ENCODE measurements at regions not wholly inside any gene's neighbourhood (a gene's known extent, or its start where the extent isn't known, plus 50 kb on each side); places are given as distances from the start of the nearest gene placed in this dataset.

DNA sequence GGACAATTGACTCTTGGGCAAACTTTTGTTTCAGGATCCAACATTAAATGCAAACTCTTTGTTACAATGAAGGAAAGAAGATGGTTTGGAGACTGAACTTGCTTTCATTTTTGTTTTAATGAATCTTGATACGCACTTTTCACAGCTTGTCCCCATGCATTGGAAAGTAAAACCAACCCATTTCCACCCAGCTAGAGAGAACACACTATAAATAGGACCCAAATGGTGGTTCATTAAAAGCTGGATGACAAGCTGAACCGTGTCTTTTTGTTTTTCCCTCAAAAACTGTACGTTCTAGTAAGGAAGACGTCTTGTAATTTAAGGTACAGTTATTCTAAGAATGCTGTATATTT, 95.3 kb upstream of the EGFL6 start:
- peak overlapping the region; percentile 31; the same call in 1 of the 2 replicates for H3K4me2 ChIP-seq (ENCODE audit: low read length)
- no peaks in the 10 kb centered on the region for H3K36me3 ChIP-seq (ENCODE audit: control insufficient read depth, low read length)
- no peak for TF ChIP-seq EZH2phosphoT487 (IDR thresholded peaks at IDR 0.05; ENCODE audit: borderline replicate concordance, low read length)
- TF ChIP-seq, protein P1, sequence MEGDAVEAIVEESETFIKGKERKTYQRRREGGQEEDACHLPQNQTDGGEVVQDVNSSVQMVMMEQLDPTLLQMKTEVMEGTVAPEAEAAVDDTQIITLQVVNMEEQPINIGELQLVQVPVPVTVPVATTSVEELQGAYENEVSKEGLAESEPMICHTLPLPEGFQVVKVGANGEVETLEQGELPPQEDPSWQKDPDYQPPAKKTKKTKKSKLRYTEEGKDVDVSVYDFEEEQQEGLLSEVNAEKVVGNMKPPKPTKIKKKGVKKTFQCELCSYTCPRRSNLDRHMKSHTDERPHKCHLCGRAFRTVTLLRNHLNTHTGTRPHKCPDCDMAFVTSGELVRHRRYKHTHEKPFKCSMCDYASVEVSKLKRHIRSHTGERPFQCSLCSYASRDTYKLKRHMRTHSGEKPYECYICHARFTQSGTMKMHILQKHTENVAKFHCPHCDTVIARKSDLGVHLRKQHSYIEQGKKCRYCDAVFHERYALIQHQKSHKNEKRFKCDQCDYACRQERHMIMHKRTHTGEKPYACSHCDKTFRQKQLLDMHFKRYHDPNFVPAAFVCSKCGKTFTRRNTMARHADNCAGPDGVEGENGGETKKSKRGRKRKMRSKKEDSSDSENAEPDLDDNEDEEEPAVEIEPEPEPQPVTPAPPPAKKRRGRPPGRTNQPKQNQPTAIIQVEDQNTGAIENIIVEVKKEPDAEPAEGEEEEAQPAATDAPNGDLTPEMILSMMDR (IDR thresholded peaks at IDR 0.05; ENCODE audit: low read depth, low read length, poor library complexity, severe bottlenecking): no peak
- H3K9me3 ChIP-seq (ENCODE audit: control insufficient read depth, insufficient read depth, low read length): no peaks in the 10 kb centered on the region
- H3K9me2 ChIP-seq (replicated peaks; ENCODE audit: control insufficient read depth, low read length): no peaks in the 10 kb centered on the region
- no peaks in the 10 kb centered on the region for H4K20me1 ChIP-seq (ENCODE audit: control insufficient read depth, insufficient read depth, low read depth, low read length)
- no peaks in the 10 kb centered on the region for H3K27me3 ChIP-seq (ENCODE audit: control insufficient read depth, low read length)
- no peak overlapping the region for H3K4me3 ChIP-seq (ENCODE audit: low read length)
- no peak overlapping the region for H3K27ac ChIP-seq (ENCODE audit: low read depth, low read length)
- no peaks in the 10 kb centered on the region for H3F3A ChIP-seq (ENCODE audit: control insufficient read depth, insufficient read depth)
- H3K79me2 ChIP-seq (ENCODE audit: control insufficient read depth, low read length): no peaks in the 10 kb centered on the region
- peaks cover 28% of the 10 kb centered on the region for H3K4me1 ChIP-seq (ENCODE audit: control insufficient read depth, low read length)

DNA sequence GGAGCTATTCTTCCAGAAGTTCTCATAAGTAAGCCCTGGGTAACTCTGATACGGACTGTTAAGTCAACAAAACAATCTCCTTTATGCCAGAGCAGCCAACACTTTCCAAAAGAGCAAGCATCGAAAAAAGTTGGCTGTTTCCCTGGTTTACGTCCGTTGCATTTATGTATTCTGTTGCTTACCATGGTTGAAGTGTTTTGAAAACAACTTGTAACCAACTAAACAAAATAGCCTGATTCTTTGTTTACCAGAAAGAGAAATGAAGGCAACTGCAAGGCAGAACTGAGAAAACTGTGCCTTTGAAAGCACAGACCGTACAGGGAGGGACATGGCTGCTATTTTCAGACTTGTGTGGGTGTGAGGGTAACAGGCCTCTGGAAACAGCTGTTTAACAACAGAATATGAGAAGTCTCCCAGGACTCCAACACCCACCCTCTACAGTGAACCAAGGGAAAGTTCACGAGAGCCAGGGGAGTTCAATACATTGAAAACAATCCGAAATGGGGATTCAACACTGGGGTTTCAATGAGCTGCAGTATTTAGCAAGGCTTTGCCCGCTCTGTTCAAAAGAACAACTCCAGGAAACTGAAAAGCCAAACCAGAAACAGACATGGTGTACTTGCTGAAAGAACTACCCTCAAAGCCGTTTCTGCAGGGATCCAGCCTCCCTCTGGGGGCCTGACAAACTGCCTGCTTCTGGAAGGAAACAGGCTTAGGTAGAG, 95.8 kb upstream of the EGFL6 start:
- TF ChIP-seq, protein P1 (IDR thresholded peaks at IDR 0.05; ENCODE audit: low read depth, low read length, poor library complexity, severe bottlenecking): no peak
- no peak for TF ChIP-seq EZH2phosphoT487 (IDR thresholded peaks at IDR 0.05; ENCODE audit: borderline replicate concordance, low read length)
- Histone ChIP-seq H3K79me2 (ENCODE audit: control insufficient read depth, low read length) (no peaks in the 10 kb centered on the region), H3K4me1 (ENCODE audit: control insufficient read depth, low read length) (peaks cover 28% of the 10 kb centered on the region), H3K4me2 (ENCODE audit: low read length) (peak overlapping the region; percentile 31; the same call in 1 of the 2 replicates), H3K27ac (ENCODE audit: low read depth, low read length) (no peak overlapping the region), H3K9me2 (replicated peaks; ENCODE audit: control insufficient read depth, low read length) (no peaks in the 10 kb centered on the region), H3F3A (ENCODE audit: control insufficient read depth, insufficient read depth) (no peaks in the 10 kb centered on the region), H4K20me1 (ENCODE audit: control insufficient read depth, insufficient read depth, low read depth, low read length) (no peaks in the 10 kb centered on the region), H3K27me3 (ENCODE audit: control insufficient read depth, low read length) (no peaks in the 10 kb centered on the region), H3K9me3 (ENCODE audit: control insufficient read depth, insufficient read depth, low read length) (no peaks in the 10 kb centered on the region), H3K36me3 (ENCODE audit: control insufficient read depth, low read length) (no peaks in the 10 kb centered on the region), H3K4me3 (ENCODE audit: low read length) (no peak overlapping the region)

DNA sequence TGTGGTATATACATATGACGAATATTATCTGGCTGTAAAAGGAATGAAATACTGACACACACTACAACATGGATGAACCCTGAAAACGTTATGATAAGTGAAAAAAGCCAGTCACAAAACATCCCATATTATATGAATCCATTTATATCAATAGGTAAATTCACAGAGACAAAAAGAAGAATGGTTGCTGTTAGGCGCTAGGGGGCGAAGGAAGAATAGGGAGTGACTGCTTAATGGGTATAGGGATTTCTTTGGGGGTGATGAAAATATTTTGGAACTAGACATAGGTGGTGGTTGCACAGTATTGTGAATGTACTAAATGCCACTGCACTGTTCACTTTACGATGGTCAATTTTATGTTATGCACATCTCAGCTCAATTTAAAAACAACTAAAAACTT, 96.4 kb upstream of the EGFL6 start:
- H3K36me3 ChIP-seq (ENCODE audit: control insufficient read depth, low read length): no peaks in the 10 kb centered on the region
- H3K9me3 ChIP-seq (ENCODE audit: control insufficient read depth, insufficient read depth, low read length): no peaks in the 10 kb centered on the region
- no peaks in the 10 kb centered on the region for H3K79me2 ChIP-seq (ENCODE audit: control insufficient read depth, low read length)
- H3K27ac ChIP-seq (ENCODE audit: low read depth, low read length): no peak overlapping the region
- H3K27me3 ChIP-seq (ENCODE audit: control insufficient read depth, low read length): no peaks in the 10 kb centered on the region
- H3K4me2 ChIP-seq (ENCODE audit: low read length): 0 out of 2 replicates have a peak overlapping the region, but pooled peaks have one; percentile 31
- H3F3A ChIP-seq (ENCODE audit: control insufficient read depth, insufficient read depth): no peaks in the 10 kb centered on the region
- no peaks in the 10 kb centered on the region for H3K9me2 ChIP-seq (replicated peaks; ENCODE audit: control insufficient read depth, low read length)
- H4K20me1 ChIP-seq (ENCODE audit: control insufficient read depth, insufficient read depth, low read depth, low read length): no peaks in the 10 kb centered on the region
- TF ChIP-seq, protein P1 (IDR thresholded peaks at IDR 0.05; ENCODE audit: low read depth, low read length, poor library complexity, severe bottlenecking): peak; percentile 48
- no peak for TF ChIP-seq EZH2phosphoT487 (IDR thresholded peaks at IDR 0.05; ENCODE audit: borderline replicate concordance, low read length)
- peaks cover 28% of the 10 kb centered on the region for H3K4me1 ChIP-seq (ENCODE audit: control insufficient read depth, low read length)
- H3K4me3 ChIP-seq (ENCODE audit: low read length): no peak overlapping the region
